Glomerular endothelial cell (primary cell): ENCODE measurements at regions not wholly inside any gene's neighbourhood (a gene's known extent, or its start where the extent isn't known, plus 50 kb on each side); places are given as distances from the start of the nearest gene placed in this dataset.
"Not testable (repeated sequence)": the region's sequence is repeated elsewhere in the genome, so short reads cannot be mapped to it uniquely, and the experiment has no call there.

Source experiments
- DNase-seq: peaks from one replicate; pipeline ENCODE4 v3.0.0-alpha.2; 2011; ENCODE audit warnings: low read depth, low spot score; ENCODE audit errors: extremely low read depth

DNA sequence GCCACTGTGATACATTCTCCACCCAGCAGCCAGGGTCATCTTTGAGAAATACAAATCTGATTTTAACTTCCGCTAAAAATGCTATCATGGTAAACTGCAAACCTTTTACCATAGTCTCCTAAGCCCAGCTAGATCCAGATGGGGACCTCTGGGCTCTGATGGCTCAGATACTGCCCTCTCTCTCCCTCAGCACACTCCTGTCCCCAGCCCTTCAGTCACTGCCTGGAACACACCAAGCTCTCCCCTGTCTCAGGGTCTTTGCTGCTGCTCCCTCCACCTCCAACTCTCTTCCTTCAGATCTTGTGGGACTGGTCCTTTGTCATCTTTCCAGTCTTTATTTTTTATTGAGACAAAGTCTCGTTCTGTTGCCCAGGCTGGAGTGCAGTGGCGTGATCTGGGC lies 65.1 kb downstream of the SPRY4 start:
- no peak for DNase-seq

DNA sequence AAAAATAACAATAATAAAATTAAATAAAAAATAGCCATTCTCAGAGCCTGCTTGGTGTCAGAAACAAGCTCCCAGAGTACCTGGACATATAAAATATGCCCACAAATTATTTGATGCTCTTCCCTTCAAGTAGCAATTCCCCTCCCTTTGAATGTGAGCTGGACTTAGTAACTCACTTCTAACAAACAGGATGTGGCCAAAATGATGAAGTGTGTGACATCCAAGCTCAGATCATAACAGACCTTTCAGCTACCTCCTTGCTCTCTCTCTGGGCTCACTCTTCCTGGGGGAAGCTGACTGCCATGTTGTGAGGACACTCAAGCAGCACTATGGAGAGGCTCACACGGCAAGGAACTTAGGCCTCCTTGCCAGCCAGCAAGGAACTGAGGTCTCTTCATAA lies 69.0 kb downstream of the SPRY4 start:
- DNase-seq = no peak

- no peak for DNase-seq
Measured at GRCh38 chr5:142254431-142254830, 70.4 kb downstream of the SPRY4 start.

GRCh38 chr5:142253938-142254337 lies 70.9 kb downstream of the SPRY4 start:
- no peak for DNase-seq

- no peak for DNase-seq
Measured at GRCh38 chr5:142250119-142250518, 74.7 kb downstream of the SPRY4 start.

GRCh38 chr5:142248853-142249462 lies 75.9 kb downstream of the SPRY4 start:
- no peak for DNase-seq

DNA sequence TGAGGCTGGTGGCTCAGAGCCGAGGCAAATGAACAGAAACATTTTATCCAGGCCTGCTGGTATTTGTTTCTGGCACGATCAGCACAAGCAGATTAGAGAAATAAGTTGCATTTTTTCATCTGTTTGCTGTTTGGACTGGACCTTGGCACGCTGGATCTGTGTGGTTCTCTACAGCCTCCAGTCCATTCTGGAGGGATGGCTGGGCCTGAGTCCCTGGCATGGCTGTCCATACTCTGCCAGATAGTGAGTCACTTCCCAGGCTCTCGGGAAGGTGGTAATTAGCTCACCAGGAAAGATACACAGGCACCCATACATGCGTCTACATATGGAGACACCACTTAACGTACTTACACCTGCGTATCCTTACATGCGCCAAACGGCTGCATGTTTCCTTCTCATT lies 78.6 kb downstream of the SPRY4 start:
- DNase-seq = peak; percentile 41

DNA sequence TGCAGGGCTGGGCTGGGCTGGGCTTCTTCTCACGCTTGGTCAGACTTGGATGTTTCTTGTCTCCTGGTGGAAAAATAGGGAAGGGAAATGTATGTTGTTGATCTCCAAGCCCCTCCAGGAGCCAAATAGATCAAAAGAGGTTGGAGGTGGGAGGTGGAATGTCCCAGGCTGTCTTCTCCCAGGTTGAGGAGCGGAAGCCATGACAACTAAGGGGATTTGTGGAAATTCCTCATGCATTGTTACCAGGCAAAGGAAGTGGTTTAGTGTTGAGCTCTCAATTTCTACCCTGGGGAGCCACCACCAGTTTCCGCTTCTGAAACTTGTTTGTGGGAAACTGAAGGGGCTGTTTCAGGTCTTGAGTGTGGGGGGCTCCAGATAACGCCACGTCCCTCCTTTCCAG lies 79.0 kb downstream of the SPRY4 start:
- DNase-seq = peak; percentile 54

DNA sequence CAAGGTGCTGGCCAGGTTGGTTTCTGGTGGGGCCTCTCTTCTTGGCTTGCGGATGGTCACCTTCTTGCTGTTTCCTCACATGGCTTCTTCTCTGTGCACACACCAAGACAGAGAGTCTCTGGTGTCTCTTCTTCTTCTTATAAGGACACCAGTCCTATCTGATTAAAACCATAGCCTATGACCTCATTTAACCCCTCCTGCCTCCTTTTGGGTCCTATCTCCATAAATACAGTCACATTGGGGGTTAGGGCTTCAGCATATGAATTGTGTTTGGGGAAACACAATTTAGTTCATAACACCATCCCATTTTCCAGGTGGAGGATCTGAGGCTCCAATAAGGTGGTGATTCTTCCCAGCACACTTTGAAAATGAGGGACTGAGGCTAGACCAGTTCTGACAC lies 80.4 kb downstream of the SPRY4 start:
- no peak for DNase-seq

GRCh38 chr5:142242272-142242671 lies 82.5 kb downstream of the SPRY4 start:
- DNase-seq = no peak

DNA sequence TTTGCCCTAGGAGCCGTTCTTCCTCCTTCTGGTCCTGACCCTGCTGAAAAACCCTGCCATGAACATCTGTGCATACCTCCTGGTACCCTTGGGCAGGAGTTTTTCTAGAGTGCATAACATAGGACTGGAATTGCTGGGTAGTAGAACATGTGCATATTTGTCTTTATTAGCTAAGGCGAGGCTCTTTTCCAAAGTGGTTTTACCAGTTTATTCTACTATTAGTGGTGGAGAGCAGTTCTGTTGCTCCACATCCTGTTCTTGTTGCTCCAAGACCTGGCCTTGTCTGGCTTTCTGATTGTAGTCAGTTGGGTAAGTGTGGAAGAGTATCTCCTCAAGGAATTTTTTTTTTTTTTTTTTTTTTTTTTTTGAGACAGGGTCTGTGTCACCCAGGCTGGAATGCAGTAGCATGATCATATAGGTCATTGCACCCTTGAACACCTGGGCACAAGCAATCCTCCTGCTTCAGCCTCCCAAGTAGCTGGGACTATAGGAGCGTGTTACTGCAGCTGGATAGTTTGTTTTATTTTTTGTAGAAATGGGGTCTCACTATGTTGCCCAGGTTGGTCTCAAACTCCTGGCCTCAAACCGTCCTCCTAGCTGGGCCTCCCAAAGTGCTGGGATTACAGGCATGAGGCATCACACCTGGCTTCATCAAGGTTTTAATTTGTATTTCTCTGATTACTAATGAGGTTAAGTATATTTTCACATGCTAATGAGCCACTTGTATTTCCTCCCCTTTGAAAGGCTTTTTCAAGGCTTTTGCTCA lies 85.2 kb downstream of the SPRY4 start:
- DNase-seq = no peak

GRCh38 chr5:142237707-142238106 lies 87.1 kb downstream of the SPRY4 start:
- no peak for DNase-seq

- DNase-seq = not testable (repeated sequence)
Measured at GRCh38 chr5:142236673-142237290, 88.0 kb downstream of the SPRY4 start.

DNA sequence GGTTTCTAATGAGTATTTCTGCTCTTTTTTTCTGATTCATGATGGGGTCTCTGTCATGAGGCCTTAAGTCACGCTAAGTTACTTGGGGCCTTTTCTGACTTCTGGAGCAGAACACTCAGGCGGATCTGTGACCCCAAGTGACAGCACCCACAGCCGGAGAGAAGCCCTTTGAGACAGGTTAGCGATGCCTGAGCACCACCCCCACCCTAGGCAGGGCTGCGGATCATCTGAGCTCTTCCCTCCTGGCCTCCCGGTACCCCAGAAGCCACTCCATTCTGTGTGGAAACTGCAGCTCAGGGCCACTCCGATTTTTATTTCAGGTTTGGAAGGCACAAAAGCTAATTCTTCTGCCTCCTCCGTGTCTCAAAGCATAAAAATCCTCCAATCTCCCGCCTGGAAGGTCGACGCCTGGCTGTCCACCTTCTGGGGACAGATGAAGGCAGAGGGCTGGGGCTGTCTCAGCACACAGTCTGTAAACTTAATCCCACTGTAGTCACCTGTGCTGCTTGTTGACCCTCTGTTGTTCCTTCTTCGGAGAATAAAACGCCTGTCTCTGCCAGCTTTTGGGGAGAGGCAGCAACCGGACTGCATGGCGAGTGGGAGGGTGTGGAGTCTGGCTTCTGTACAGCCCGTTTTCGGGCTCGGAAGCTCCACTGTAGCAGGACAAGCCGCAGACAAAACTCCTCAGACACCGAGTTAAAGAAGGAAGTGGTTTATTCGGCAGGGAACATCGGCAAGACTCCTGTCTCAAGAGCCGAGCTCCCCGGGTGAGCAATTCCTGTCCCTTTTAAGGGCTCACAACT lies 88.8 kb downstream of the SPRY4 start:
- no peak for DNase-seq

DNA sequence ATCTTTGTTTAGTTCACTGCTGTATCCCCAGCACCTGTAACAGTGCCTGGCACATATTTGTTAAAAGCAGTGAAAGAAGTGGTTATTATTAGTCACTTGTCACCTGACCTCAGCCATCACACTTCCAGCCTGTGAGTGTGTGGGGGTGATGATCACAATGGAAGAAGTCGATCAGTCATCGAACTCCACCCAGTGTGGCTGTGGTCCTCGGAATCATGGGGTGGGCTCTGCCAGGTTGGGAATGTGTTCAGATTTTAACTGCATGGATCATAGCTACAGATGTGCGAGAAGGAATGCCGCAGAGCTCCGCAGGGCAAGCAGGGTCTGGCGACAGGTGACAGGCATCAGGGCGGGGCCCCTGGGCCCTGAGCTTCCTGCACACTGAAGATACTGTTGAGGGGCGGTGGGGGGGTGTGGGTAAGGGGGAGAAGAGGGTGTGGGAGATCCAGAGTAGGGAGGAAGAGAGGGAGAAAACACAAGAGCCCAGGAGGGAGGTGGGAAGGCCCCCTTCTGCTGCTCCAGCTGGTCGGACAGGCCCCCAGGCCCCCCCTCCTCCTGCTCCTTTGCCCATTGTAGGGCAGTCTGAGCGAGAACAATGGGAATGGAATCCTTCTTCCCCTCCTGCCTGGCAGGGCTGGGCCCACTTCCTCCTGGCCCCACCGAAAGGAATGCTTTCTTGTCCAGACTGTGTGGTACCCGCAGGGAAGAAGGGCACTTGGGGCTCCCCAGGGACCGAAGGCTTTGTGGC lies 89.6 kb downstream of the SPRY4 start:
- DNase-seq = no peak

DNA sequence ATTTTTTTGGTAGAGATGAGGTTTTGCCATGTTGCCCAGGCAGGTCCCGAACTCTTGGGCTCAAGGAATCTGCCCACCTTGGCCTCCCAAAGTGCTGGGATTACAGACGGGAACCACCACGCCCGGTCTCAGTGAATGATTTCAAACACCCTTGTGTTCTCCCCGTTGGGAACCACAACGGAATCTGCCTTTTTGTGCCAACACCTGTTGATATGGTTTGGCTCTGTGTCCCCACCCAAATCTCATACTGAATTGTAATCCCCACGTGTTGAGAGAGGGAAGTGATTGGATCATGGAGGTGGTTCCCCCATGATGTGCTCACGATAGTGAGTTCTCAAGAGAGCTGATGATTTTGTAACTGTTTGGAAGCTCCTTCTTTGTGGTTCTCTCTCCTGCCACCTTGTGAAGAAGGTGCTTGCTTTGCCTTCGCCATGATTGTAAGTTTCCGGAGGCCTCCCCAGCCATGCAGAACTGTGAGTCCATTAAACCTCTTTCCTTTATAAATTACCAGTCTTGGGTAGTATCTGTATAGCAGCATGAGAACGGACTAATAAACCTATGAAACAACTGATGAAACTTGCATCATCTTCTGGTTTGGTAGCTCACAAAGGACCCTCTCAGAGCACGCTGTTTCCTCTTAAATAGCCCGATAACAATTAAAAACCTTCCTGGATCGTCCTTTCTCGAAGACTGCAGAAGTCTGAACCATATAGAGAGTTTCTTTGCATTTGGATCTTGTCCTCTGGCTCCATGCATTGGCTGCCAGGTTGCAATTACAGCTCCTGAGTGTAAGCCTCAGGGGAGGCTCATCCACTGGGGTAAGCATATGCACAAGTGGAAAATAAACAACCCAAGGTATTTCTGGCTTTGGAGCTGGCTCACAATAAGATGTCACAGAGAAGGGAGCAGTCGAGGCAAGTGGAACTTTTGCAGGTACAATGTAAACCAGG lies 91.5 kb downstream of the SPRY4 start:
- DNase-seq = no peak

DNA sequence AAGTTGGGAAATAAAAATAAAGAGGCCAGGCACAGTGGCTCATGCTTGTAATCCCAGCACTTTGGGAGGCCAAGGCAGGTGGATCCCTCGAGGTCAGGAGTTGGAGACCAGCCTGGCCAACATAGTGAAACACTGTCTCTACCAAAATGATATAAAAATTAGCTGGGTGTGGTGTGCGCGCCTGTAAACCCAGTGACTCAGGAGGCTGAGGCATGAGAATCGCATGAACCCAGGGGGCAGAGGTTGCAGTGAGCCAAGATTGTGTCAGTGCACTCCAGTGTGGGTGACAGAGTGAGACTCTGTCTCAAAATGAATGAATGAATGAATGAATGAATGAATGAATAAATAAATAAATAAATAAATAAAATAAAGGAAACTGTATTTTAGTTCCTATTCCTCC lies 93.9 kb downstream of the SPRY4 start:
- DNase-seq = not testable (repeated sequence)

GRCh38 chr5:142225141-142225540 lies 99.7 kb downstream of the SPRY4 start:
- no peak for DNase-seq

DNA sequence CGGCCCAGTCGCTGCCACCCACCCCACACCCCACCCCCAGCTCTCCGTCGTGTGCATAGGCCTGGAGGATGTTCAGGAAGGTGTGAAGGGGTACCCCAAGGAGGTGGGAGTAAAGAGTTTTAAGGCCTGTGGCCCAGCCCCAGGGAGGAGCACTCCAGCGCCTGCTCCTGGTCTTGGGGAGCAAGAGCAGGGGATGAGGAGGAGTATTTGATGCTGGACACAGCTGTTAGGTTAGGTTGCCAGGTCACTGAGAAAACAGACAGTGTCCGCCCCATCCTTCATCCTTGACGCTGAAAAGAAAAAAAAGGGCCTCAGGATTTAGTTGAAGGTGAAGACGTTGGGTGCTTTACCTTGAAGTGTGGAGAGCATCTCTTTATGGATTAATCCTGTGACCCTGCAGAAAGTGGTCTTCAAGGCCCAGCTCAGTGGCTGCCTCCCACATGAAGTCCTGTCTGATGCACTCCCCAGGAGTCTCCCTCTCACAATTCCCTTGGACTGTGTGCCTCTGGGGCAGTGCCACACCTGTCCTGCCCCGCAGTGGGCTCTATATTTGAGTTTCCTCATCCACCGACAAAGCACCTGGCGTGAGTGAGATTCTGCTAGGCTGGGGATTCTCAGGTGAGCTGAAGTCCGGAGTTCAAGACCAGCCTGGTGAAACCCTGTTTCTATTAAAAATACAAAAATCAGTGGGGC lies 101.8 kb downstream of the SPRY4 start:
- DNase-seq = no peak
